GM12878 (cell line): ENCODE measurements at regions not wholly inside any gene's neighbourhood (a gene's known extent, or its start where the extent isn't known, plus 50 kb on each side); places are given as distances from the start of the nearest gene placed in this dataset.

ENCODE experiments used
- ATF2 ChIP-seq: IDR thresholded peaks from 2 replicates; pipeline ENCODE4 v1.6.1; 2012; ENCODE audit warnings: low read length, inconsistent platforms
- CEBPB ChIP-seq, 2 experiments: fragments of 150-350 bp in 1 of 2; IDR thresholded peaks; 2 replicates each; pipeline ENCODE4 v1.6.1; 2012 to 2014; ENCODE audit warnings: low read depth in 2 of 2, low read length in 2 of 2, borderline replicate concordance in 1 of 2, inconsistent platforms in 1 of 2
- CEBPZ ChIP-seq: fragments of 150-350 bp; IDR thresholded peaks from 2 replicates; pipeline ENCODE4 v1.6.1; 2016; ENCODE audit warnings: low read depth, low read length
- CHD2 ChIP-seq: IDR thresholded peaks from 2 replicates; pipeline ENCODE4 v1.6.1; 2011; ENCODE audit warnings: low read depth, low read length, improper control_type of control experiment, borderline replicate concordance
- CTCF ChIP-seq, 3 experiments: IDR thresholded peaks in 2 of 3; conservative IDR thresholded peaks in 1 of 3; 2 replicates each; pipeline ENCODE4 v1.5.1; 2011; ENCODE audit warnings: low read depth in 3 of 3, low read length in 3 of 3, mild to moderate bottlenecking in 3 of 3, control low read depth in 2 of 3, moderate library complexity in 2 of 3, inconsistent platforms in 1 of 3, mixed read lengths in 1 of 3; ENCODE audit not compliant: control insufficient read depth in 2 of 3, insufficient read depth in 1 of 3; ENCODE audit errors: extremely low read depth in 1 of 3
- EP300 ChIP-seq, 2 experiments: fragments of 150-350 bp in 1 of 2; IDR thresholded peaks; 2 replicates each; pipeline ENCODE4 v1.6.1; 2011 to 2012; ENCODE audit warnings: low read depth in 2 of 2, low read length in 2 of 2, borderline replicate concordance in 1 of 2, improper control_type of control experiment in 1 of 2, inconsistent platforms in 1 of 2; ENCODE audit not compliant: control insufficient read depth in 1 of 2
- FOXK2 ChIP-seq: fragments of 450-650 bp; IDR thresholded peaks from 2 replicates; pipeline ENCODE4 v1.6.1; 2017; ENCODE audit warnings: mild to moderate bottlenecking, moderate library complexity
- POLR2AphosphoS5 ChIP-seq: IDR thresholded peaks from 2 replicates; pipeline ENCODE4 v1.6.1; 2011; ENCODE audit warnings: mild to moderate bottlenecking, low read length, inconsistent platforms
- RAD51 ChIP-seq: fragments of 450-650 bp; IDR thresholded peaks from 2 replicates; pipeline ENCODE4 v1.6.1; 2016; ENCODE audit warnings: moderate library complexity, mild to moderate bottlenecking, inconsistent platforms
- REST ChIP-seq: IDR thresholded peaks from 2 replicates; pipeline ENCODE4 v1.6.1; 2012; ENCODE audit warnings: mild to moderate bottlenecking, low read depth, low read length
- YBX1 ChIP-seq: fragments of 450-650 bp; IDR thresholded peaks from 2 replicates; pipeline ENCODE4 v1.6.1; 2016; ENCODE audit warnings: antibody characterized with exemption
- ZBTB40 ChIP-seq: fragments of 450-650 bp; IDR thresholded peaks from 2 replicates; pipeline ENCODE4 v1.6.1; 2016; ENCODE audit warnings: mild to moderate bottlenecking, moderate library complexity, borderline replicate concordance

- no peak for TF ChIP-seq YBX1
- no peak for TF ChIP-seq EP300 (IDR thresholded peaks at IDR 0.05; ENCODE audit: borderline replicate concordance in 1 of 2, control insufficient read depth in 1 of 2, low read depth in 2 of 2, low read length in 2 of 2)
- TF ChIP-seq CEBPB (IDR thresholded peaks at IDR 0.05; ENCODE audit: borderline replicate concordance in 1 of 2, low read depth in 2 of 2, low read length in 2 of 2): no peak
- TF ChIP-seq POLR2AphosphoS5: no peak
- no peak for TF ChIP-seq ZBTB40
- no peak for TF ChIP-seq CTCF (IDR thresholded peaks at IDR 0.05 in 2 of 3, conservative IDR thresholded peaks at IDR 0.05 in 1 of 3; ENCODE audit: control insufficient read depth in 2 of 3, extremely low read depth in 1 of 3, insufficient read depth in 1 of 3, low read depth in 3 of 3, low read length in 3 of 3)
- no peak for TF ChIP-seq ATF2
- TF ChIP-seq FOXK2: no peak
- no peak for TF ChIP-seq CEBPZ
- TF ChIP-seq REST: no peak
- no peak for TF ChIP-seq CHD2
- no peak for TF ChIP-seq RAD51
Measured at GRCh38 chr12:84058136-84058535, 854.5 kb downstream of the SLC6A15 start.
